Endodermal cell (in vitro differentiated cells): ENCODE measurements at regions not wholly inside any gene's neighbourhood (a gene's known extent, or its start where the extent isn't known, plus 50 kb on each side); places are given as distances from the start of the nearest gene placed in this dataset.

Source experiments
- DNase-seq: peaks from one replicate; pipeline ENCODE4 v3.0.0-alpha.2; 2017
- H3K27ac ChIP-seq: 2 replicates; pipeline ENCODE4 v1.5.1; 2013; ENCODE audit warnings: mild to moderate bottlenecking, low read depth, low read length, moderate library complexity
- H3K27me3 ChIP-seq: 2 replicates; pipeline ENCODE4 v1.6.1; 2013; ENCODE audit warnings: mild to moderate bottlenecking, low read length, moderate library complexity; ENCODE audit not compliant: insufficient read depth, control insufficient read depth, poor library complexity, severe bottlenecking
- H3K36me3 ChIP-seq: 2 replicates; pipeline ENCODE4 v1.7.0; 2013; ENCODE audit warnings: mild to moderate bottlenecking, low read length, moderate library complexity; ENCODE audit not compliant: control insufficient read depth, insufficient read depth
- H3K4me1 ChIP-seq: one replicate; pipeline ENCODE4 v1.7.0; 2013; ENCODE audit warnings: low read length; ENCODE audit not compliant: control insufficient read depth, insufficient read depth
- H3K4me3 ChIP-seq: 2 replicates; pipeline ENCODE4 v1.5.1; 2013; ENCODE audit warnings: mild to moderate bottlenecking, low read length, moderate library complexity
- H3K9ac ChIP-seq: 2 replicates; pipeline ENCODE4 v1.6.1; 2013; ENCODE audit warnings: mild to moderate bottlenecking, low read length, moderate library complexity; ENCODE audit not compliant: poor library complexity, severe bottlenecking; ENCODE audit errors: extremely low read depth
- H3K9me3 ChIP-seq: 2 replicates; pipeline ENCODE4 v1.6.1; 2013; ENCODE audit warnings: mild to moderate bottlenecking, low read length, moderate library complexity; ENCODE audit not compliant: control insufficient read depth
- H3K27ac Mint-ChIP-seq: 2 replicates; pipeline ENCODE4 v1.8.0; 2020; ENCODE audit warnings: mixed read lengths
- H3K27me3 Mint-ChIP-seq: 2 replicates; pipeline ENCODE4 v1.8.0; 2021; ENCODE audit warnings: mild to moderate bottlenecking, mixed read lengths; ENCODE audit not compliant: insufficient read depth
- H3K36me3 Mint-ChIP-seq: 2 replicates; pipeline ENCODE4 v1.8.0; 2020; ENCODE audit warnings: low read depth, mixed read lengths
- H3K4me1 Mint-ChIP-seq: 2 replicates; pipeline ENCODE4 v1.8.0; 2020; ENCODE audit warnings: mixed read lengths
- H3K4me3 Mint-ChIP-seq: 2 replicates; pipeline ENCODE4 v1.8.0; 2020; ENCODE audit warnings: mild to moderate bottlenecking, moderate library complexity, mixed read lengths
- H3K9me3 Mint-ChIP-seq: 2 replicates; pipeline ENCODE4 v1.8.0; 2020; ENCODE audit warnings: mild to moderate bottlenecking, mixed read lengths
- WGBS, 2 experiments: methylation state at CpG; one replicate each; pipeline versions ENCODE4 v1.1.5 to v1.1.7; 2013; ENCODE audit warnings: missing lambda C conversion rate in 2 of 2, mixed read lengths in 1 of 2; ENCODE audit not compliant: insufficient coverage in 1 of 2, insufficient read length in 1 of 2; 5-methylcytosine and 5-hydroxymethylcytosine counted together
- TF ChIP-seq, protein P1 (sequence below): fragments of 200-600 bp; sonication (generic); conservative IDR thresholded peaks from 2 replicates; pipeline ENCODE4 v1.5.0; 2021; ENCODE audit warnings: antibody characterized with exemption, mild to moderate bottlenecking

DNA sequence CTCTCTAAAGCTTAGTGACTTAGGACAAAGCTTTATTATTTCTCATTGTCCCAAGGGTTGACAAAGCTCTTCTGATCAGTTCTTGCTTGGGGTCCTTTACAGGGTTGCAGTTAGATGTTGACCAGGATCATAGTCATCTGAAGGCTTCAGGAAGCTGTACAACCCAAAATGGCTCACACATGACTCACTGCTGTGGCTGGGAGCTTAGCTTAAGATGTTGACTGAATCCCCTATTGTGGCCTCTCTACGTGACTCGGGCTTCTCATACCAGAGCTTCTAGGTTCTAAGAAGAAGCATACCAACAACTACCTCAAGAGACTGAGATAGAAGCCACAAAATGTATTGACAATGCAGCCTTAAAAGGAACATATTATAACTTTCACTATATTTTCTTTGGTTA lies 569.6 kb upstream of the ROBO2 start:
- no peaks in the 10 kb centered on the region for H3K4me1 Mint-ChIP-seq
- no peak overlapping the region for H3K27ac Mint-ChIP-seq
- Histone ChIP-seq H3K4me1 (no peaks in the 10 kb centered on the region), H3K9me3 (no peaks in the 10 kb centered on the region), H3K36me3 (no peaks in the 10 kb centered on the region), H3K9ac (no peak overlapping the region), H3K27me3 (no peaks in the 10 kb centered on the region), H3K4me3 (no peak overlapping the region), H3K27ac (no peak overlapping the region)
- WGBS, 2 experiments: 97% methylated on average over 2 of the region's 2 CpGs; no CpG with 5 or more reads in 1 of the 2 experiments
- H3K4me3 Mint-ChIP-seq: no peak overlapping the region
- no peaks in the 10 kb centered on the region for H3K9me3 Mint-ChIP-seq
- TF ChIP-seq, protein P1, sequence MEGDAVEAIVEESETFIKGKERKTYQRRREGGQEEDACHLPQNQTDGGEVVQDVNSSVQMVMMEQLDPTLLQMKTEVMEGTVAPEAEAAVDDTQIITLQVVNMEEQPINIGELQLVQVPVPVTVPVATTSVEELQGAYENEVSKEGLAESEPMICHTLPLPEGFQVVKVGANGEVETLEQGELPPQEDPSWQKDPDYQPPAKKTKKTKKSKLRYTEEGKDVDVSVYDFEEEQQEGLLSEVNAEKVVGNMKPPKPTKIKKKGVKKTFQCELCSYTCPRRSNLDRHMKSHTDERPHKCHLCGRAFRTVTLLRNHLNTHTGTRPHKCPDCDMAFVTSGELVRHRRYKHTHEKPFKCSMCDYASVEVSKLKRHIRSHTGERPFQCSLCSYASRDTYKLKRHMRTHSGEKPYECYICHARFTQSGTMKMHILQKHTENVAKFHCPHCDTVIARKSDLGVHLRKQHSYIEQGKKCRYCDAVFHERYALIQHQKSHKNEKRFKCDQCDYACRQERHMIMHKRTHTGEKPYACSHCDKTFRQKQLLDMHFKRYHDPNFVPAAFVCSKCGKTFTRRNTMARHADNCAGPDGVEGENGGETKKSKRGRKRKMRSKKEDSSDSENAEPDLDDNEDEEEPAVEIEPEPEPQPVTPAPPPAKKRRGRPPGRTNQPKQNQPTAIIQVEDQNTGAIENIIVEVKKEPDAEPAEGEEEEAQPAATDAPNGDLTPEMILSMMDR: no peak
- H3K27me3 Mint-ChIP-seq: no peaks in the 10 kb centered on the region
- H3K36me3 Mint-ChIP-seq: no peaks in the 10 kb centered on the region
- DNase-seq: no peak

DNA sequence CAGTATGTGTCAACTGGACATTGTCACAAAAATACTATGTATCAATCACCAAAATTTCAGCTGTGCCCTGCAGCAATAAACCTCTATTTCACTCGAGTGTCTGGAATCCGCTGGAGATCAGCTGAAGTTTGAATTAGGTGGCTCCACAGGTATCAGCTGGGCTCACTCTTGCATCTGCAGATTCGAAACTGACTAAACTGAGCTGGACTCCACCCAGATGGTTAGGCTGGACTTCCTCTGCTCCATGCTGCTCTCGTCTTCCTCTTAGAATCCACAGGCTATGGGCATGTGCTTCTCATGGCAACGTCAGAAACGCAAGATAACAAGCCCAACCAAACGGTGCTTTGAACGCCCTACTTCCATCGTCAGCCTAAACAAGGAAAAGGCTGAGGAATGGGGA lies 565.3 kb upstream of the ROBO2 start:
- Mint-ChIP-seq H3K9me3 (no peaks in the 10 kb centered on the region), H3K4me1 (no peaks in the 10 kb centered on the region), H3K27ac (no peak overlapping the region), H3K36me3 (no peaks in the 10 kb centered on the region), H3K4me3 (no peak overlapping the region), H3K27me3 (no peaks in the 10 kb centered on the region)
- Histone ChIP-seq H3K27ac (no peak overlapping the region), H3K36me3 (no peaks in the 10 kb centered on the region), H3K27me3 (no peaks in the 10 kb centered on the region), H3K4me3 (no peak overlapping the region), H3K9me3 (no peaks in the 10 kb centered on the region), H3K9ac (no peak overlapping the region), H3K4me1 (no peaks in the 10 kb centered on the region)
- DNase-seq: no peak
- WGBS, 2 experiments: 93 to 94% methylated on average over 5 to 9 of the region's 9 CpGs
- TF ChIP-seq, protein P1: no peak

DNA sequence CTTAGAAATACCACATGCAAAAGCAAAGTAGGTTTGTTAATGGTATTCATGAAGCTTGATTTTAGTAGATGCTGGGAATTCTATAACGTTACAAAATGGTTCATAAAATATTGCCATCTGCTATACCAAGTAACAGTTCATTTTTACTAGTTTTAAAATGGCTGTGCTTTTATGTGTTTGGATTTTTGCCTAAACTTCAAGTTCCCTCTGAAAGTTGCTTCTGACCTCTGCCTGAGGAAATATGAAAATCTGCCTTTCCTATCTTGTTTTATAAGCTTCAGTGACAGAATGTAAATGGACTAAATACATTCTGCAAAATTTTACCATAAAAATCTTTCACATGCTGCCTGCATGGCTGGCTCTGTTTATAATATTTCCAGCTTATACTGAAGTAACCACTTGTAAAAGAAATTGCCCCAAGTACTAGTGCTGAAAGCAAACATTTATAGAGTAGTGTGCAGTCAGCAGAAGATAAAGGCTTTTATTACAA lies 560.7 kb upstream of the ROBO2 start:
- H3K27ac Mint-ChIP-seq: no peak overlapping the region
- no peaks in the 10 kb centered on the region for H3K9me3 Mint-ChIP-seq
- no peak overlapping the region for H3K9ac ChIP-seq
- 100% methylated on average over 1 of the region's 1 CpG; no CpG with 5 or more reads in 1 of the 2 experiments for WGBS, 2 experiments
- H3K36me3 Mint-ChIP-seq: no peaks in the 10 kb centered on the region
- DNase-seq: no peak
- H3K9me3 ChIP-seq: no peaks in the 10 kb centered on the region
- H3K4me3 Mint-ChIP-seq: no peak overlapping the region
- no peaks in the 10 kb centered on the region for H3K27me3 ChIP-seq
- no peaks in the 10 kb centered on the region for H3K4me1 ChIP-seq
- no peaks in the 10 kb centered on the region for H3K27me3 Mint-ChIP-seq
- no peaks in the 10 kb centered on the region for H3K4me1 Mint-ChIP-seq
- no peaks in the 10 kb centered on the region for H3K36me3 ChIP-seq
- no peak overlapping the region for H3K4me3 ChIP-seq
- H3K27ac ChIP-seq: no peak overlapping the region
- TF ChIP-seq, protein P1: no peak
